Ascending aorta (tissue), 2 donors: ENCODE measurements at regions not wholly inside any gene's neighbourhood (a gene's known extent, or its start where the extent isn't known, plus 50 kb on each side); places are given as distances from the start of the nearest gene placed in this dataset.

Source experiments
- DNase-seq, 2 donors: peaks; one replicate each; pipeline ENCODE4 v3.0.0-alpha.2; 2019; ENCODE audit warnings: low spot score in 2 of 2
- H3K27ac ChIP-seq, 2 donors: fragments of 200-600 bp; sonication (generic); one replicate each; pipeline ENCODE4 v1.5.1; 2016 to 2017; ENCODE audit warnings: mild to moderate bottlenecking in 1 of 2
- H3K27me3 ChIP-seq: fragments of 200-600 bp; sonication (generic); one replicate; pipeline ENCODE4 v1.5.1; 2017
- H3K36me3 ChIP-seq, 2 donors: fragments of 200-600 bp; sonication (generic); one replicate each; pipeline ENCODE4 v1.5.1; 2016
- H3K4me1 ChIP-seq, 2 donors: fragments of 200-600 bp; sonication (generic); one replicate each; pipeline ENCODE4 v1.5.1; 2016 to 2017; ENCODE audit warnings: mild to moderate bottlenecking in 1 of 2
- H3K4me3 ChIP-seq, 2 donors: fragments of 200-600 bp; sonication (generic); one replicate each; pipeline ENCODE4 v1.5.1; 2016 to 2017; ENCODE audit warnings: mild to moderate bottlenecking in 1 of 2
- H3K9me3 ChIP-seq, 2 donors: fragments of 200-600 bp; sonication (generic); one replicate each; pipeline ENCODE4 v1.5.1; 2016
- intact Hi-C: fragments of 100-400 bp; cut with DNase I; formaldehyde crosslinking; loops from one replicate; pipeline ENCODE4 v1.15.1; 2023
- TF ChIP-seq, protein P1 (sequence below), 3 experiments: fragments of 200-600 bp in 2 of 3; fragments of 450-650 bp in 1 of 3; sonication (generic) in 2 of 3; IDR thresholded peaks; one replicate each; pipeline ENCODE4 v1.5.1; 2016 to 2019; ENCODE audit warnings: antibody characterized with exemption in 3 of 3, mild to moderate bottlenecking in 1 of 3, moderate library complexity in 1 of 3

DNA sequence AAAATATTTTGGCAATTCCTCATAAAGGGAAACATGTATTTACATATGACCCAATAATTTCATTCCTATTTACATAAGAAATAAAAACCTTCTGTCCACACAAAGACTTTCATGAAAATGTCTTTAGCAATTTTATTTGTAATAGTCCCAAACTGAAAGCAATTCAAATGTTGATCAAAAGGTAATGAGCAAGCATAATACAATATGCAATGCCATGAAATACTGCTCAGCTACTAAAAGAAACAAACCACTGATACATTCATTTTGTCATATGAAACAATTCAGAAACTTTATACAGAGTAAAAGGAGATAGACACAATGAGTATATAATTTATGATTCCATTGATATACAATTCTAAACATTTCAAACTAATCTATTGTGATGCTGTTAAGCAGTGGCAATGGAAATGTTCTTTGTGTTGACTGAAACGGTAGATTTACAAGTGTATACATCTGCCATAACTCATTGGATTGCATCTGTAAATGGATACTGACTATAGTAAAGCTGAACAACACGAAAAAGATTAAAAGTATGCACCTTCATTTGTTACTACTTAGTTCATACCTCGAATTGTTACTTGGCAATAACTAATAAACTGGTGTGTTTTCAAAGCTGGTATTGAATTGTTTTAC is 335.6 kb downstream of the GASK1B start:
- TF ChIP-seq, protein P1, sequence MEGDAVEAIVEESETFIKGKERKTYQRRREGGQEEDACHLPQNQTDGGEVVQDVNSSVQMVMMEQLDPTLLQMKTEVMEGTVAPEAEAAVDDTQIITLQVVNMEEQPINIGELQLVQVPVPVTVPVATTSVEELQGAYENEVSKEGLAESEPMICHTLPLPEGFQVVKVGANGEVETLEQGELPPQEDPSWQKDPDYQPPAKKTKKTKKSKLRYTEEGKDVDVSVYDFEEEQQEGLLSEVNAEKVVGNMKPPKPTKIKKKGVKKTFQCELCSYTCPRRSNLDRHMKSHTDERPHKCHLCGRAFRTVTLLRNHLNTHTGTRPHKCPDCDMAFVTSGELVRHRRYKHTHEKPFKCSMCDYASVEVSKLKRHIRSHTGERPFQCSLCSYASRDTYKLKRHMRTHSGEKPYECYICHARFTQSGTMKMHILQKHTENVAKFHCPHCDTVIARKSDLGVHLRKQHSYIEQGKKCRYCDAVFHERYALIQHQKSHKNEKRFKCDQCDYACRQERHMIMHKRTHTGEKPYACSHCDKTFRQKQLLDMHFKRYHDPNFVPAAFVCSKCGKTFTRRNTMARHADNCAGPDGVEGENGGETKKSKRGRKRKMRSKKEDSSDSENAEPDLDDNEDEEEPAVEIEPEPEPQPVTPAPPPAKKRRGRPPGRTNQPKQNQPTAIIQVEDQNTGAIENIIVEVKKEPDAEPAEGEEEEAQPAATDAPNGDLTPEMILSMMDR (IDR thresholded peaks at IDR 0.05): no peak

DNA sequence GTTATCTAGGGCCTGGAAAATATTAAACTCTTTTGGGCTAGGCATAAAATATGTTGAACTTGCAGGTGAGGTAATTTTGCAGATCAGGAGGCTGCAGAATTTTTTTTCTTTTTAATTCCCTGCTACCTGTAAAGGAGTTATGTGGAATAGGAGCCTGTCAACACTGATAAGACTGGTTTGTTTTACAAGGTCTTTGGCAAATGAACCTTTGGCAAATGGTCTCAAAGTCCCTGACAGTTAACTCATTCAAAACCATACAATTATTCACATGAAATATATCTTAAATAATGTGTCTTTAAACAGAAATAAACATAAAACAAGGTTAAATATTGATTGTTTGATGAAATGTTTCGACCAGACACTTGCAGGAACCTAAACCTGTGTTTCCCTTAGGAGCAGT is 340.2 kb downstream of the GASK1B start:
- Histone ChIP-seq H3K27ac (no peak overlapping the region), H3K36me3 (no peaks in the 10 kb centered on the region), H3K4me3 (no peak overlapping the region), H3K9me3 (no peaks in the 10 kb centered on the region), H3K27me3 (no peaks in the 10 kb centered on the region), H3K4me1 (peaks cover 0 to 5% of the 10 kb centered on the region in 2 donors)
- TF ChIP-seq, protein P1 (IDR thresholded peaks at IDR 0.05): no peak
- no peak for DNase-seq
- intact Hi-C loops: no loop called here

More for the DNA sequence above, 335.6 kb downstream of the GASK1B start:
- intact Hi-C loops: no loop called here
- H3K4me3 ChIP-seq: no peak overlapping the region
- peak overlapping the region in 1 of 2 donors; percentile 28 for H3K27ac ChIP-seq
- no peaks in the 10 kb centered on the region for H3K9me3 ChIP-seq
- no peak for DNase-seq
- H3K36me3 ChIP-seq: no peaks in the 10 kb centered on the region
- H3K27me3 ChIP-seq: no peaks in the 10 kb centered on the region
- H3K4me1 ChIP-seq: peaks cover 0 to 14% of the 10 kb centered on the region in 2 donors

DNA sequence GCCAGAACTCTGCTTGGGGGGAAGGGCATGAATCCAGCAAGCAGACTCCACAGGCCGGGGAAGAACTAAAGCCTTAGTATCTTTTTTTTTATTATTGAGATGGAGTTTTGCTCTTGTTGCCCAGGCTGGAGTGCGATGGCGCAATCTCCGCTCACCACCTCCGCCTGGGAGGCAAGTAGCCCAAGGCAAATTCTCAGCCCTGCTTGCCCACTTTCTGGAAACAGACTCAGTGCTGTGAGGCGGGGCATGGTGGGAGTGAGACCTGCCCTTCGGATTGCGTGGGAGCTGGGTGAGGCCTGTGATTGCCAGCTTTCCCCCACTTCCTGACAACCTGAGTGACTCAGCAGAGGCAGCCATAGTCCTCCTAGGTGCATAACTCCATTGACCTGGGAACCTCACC is 348.8 kb downstream of the GASK1B start:
- no peaks in the 10 kb centered on the region for H3K36me3 ChIP-seq
- no peaks in the 10 kb centered on the region for H3K4me1 ChIP-seq

GRCh38 chr4:157821814-157822213 is 351.0 kb downstream of the GASK1B start:
- H3K27me3 ChIP-seq: no peaks in the 10 kb centered on the region
- TF ChIP-seq, protein P1 (IDR thresholded peaks at IDR 0.05): no peak
- H3K4me1 ChIP-seq: no peaks in the 10 kb centered on the region
- no peak overlapping the region for H3K27ac ChIP-seq
- no peak for DNase-seq
- intact Hi-C loops: no loop called here
- H3K36me3 ChIP-seq: no peaks in the 10 kb centered on the region
- H3K9me3 ChIP-seq: no peaks in the 10 kb centered on the region
- no peak overlapping the region for H3K4me3 ChIP-seq

More for the DNA sequence above, 348.8 kb downstream of the GASK1B start:
- DNase-seq: no peak
- Histone ChIP-seq H3K27me3 (no peaks in the 10 kb centered on the region), H3K4me3 (no peak overlapping the region), H3K27ac (no peak overlapping the region), H3K9me3 (no peaks in the 10 kb centered on the region)
- TF ChIP-seq, protein P1 (IDR thresholded peaks at IDR 0.05): no peak
- intact Hi-C loops: no loop called here

- Histone ChIP-seq H3K27ac (no peak overlapping the region), H3K4me1 (no peaks in the 10 kb centered on the region), H3K9me3 (no peaks in the 10 kb centered on the region), H3K36me3 (no peaks in the 10 kb centered on the region), H3K27me3 (no peaks in the 10 kb centered on the region), H3K4me3 (no peak overlapping the region)
- TF ChIP-seq, protein P1 (IDR thresholded peaks at IDR 0.05): no peak
- intact Hi-C loops: no loop called here
- no peak for DNase-seq
Observed at GRCh38 chr4:157819693-157820464, 352.9 kb downstream of the GASK1B start.
